ENCODE measurements at regions not wholly inside any gene's neighbourhood (a gene's known extent, or its start where the extent isn't known, plus 50 kb on each side); places are given as distances from the start of the nearest gene placed in this dataset.

- TF ChIP-seq, protein P1, sequence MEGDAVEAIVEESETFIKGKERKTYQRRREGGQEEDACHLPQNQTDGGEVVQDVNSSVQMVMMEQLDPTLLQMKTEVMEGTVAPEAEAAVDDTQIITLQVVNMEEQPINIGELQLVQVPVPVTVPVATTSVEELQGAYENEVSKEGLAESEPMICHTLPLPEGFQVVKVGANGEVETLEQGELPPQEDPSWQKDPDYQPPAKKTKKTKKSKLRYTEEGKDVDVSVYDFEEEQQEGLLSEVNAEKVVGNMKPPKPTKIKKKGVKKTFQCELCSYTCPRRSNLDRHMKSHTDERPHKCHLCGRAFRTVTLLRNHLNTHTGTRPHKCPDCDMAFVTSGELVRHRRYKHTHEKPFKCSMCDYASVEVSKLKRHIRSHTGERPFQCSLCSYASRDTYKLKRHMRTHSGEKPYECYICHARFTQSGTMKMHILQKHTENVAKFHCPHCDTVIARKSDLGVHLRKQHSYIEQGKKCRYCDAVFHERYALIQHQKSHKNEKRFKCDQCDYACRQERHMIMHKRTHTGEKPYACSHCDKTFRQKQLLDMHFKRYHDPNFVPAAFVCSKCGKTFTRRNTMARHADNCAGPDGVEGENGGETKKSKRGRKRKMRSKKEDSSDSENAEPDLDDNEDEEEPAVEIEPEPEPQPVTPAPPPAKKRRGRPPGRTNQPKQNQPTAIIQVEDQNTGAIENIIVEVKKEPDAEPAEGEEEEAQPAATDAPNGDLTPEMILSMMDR (IDR thresholded peaks at IDR 0.05) = no peak
- TF ChIP-seq POLR2A (IDR thresholded peaks at IDR 0.05) = no peak
Measured at GRCh38 chr4:100811046-100811445, 293.2 kb upstream of the EMCN start.
